ENCODE measurements at regions not wholly inside any gene's neighbourhood (a gene's known extent, or its start where the extent isn't known, plus 50 kb on each side); places are given as distances from the start of the nearest gene placed in this dataset.

- CTCF ChIA-PET = interaction anchor here (1.0 to 1.4 kb wide), 2 partner anchors 31 to 366 kb away, joined by 4 read pairs; no protein-coding TSS in a partner anchor
- DNase-seq (no peak), ATAC-seq (no peak)
- POLR2A ChIA-PET = no interaction called here
- H3K4me3 Mint-ChIP-seq = no peak overlapping the region
- peaks cover 31% of the 10 kb centered on the region for H3K27me3 Mint-ChIP-seq (ENCODE audit: low read depth)
- no peaks in the 10 kb centered on the region for H3K4me1 Mint-ChIP-seq (ENCODE audit: low read depth)
- no peaks in the 10 kb centered on the region for H3K36me3 Mint-ChIP-seq (ENCODE audit: low read depth)
- H3K27ac Mint-ChIP-seq = no peak overlapping the region
- no peaks in the 10 kb centered on the region for H3K9me3 Mint-ChIP-seq (ENCODE audit: insufficient read depth)
These were observed 89.5 kb downstream of the RPL22L1 start for GRCh38 chr3:170780471-170780870.

- CTCF ChIA-PET = no interaction called here
- Mint-ChIP-seq H3K9me3 (ENCODE audit: insufficient read depth) (no peaks in the 10 kb centered on the region), H3K27me3 (ENCODE audit: low read depth) (peaks cover 24% of the 10 kb centered on the region), H3K4me3 (no peak overlapping the region), H3K36me3 (ENCODE audit: low read depth) (no peaks in the 10 kb centered on the region), H3K4me1 (ENCODE audit: low read depth) (no peaks in the 10 kb centered on the region), H3K27ac (no peak overlapping the region)
- POLR2A ChIA-PET = no interaction called here
- ATAC-seq = no peak
- DNase-seq = no peak
These were observed 91.5 kb downstream of the RPL22L1 start for GRCh38 chr3:170778240-170779217.

GRCh38 chr3:170777564-170777926 is 92.5 kb downstream of the RPL22L1 start:
- Mint-ChIP-seq H3K4me3 (no peak overlapping the region), H3K36me3 (ENCODE audit: low read depth) (no peaks in the 10 kb centered on the region), H3K9me3 (ENCODE audit: insufficient read depth) (no peaks in the 10 kb centered on the region), H3K27ac (no peak overlapping the region), H3K27me3 (ENCODE audit: low read depth) (peaks cover 19% of the 10 kb centered on the region), H3K4me1 (ENCODE audit: low read depth) (no peaks in the 10 kb centered on the region)
- ChIA-PET CTCF (no interaction called here), POLR2A (no interaction called here)
- no peak for ATAC-seq
- DNase-seq = no peak

- ATAC-seq (no peak), DNase-seq (no peak)
- H3K27me3 Mint-ChIP-seq (ENCODE audit: low read depth) = peaks cover 16% of the 10 kb centered on the region
- no peak overlapping the region for H3K4me3 Mint-ChIP-seq
- H3K9me3 Mint-ChIP-seq (ENCODE audit: insufficient read depth) = no peaks in the 10 kb centered on the region
- CTCF ChIA-PET = no interaction called here
- H3K27ac Mint-ChIP-seq = no peak overlapping the region
- no peaks in the 10 kb centered on the region for H3K4me1 Mint-ChIP-seq (ENCODE audit: low read depth)
- POLR2A ChIA-PET = no interaction called here
- H3K36me3 Mint-ChIP-seq (ENCODE audit: low read depth) = no peaks in the 10 kb centered on the region
These were observed 93.0 kb downstream of the RPL22L1 start for GRCh38 chr3:170776887-170777563.

- H3K36me3 Mint-ChIP-seq (ENCODE audit: low read depth) = no peaks in the 10 kb centered on the region
- H3K4me1 Mint-ChIP-seq (ENCODE audit: low read depth) = peaks cover under 1% of the 10 kb centered on the region
- no peak overlapping the region for H3K4me3 Mint-ChIP-seq
- peaks cover 8% of the 10 kb centered on the region for H3K27me3 Mint-ChIP-seq (ENCODE audit: low read depth)
- no peaks in the 10 kb centered on the region for H3K9me3 Mint-ChIP-seq (ENCODE audit: insufficient read depth)
- DNase-seq = no peak
- ChIA-PET CTCF (interaction anchor here (1.3 kb wide), 1 partner anchor 37 kb away, joined by 4 read pairs; no protein-coding TSS in a partner anchor), POLR2A (no interaction called here)
- ATAC-seq = no peak
- no peak overlapping the region for H3K27ac Mint-ChIP-seq
These were observed 96.1 kb downstream of the RPL22L1 start for GRCh38 chr3:170773682-170774425.

GRCh38 chr3:170772175-170772574 is 97.8 kb downstream of the RPL22L1 start:
- Mint-ChIP-seq H3K4me3 (no peak overlapping the region), H3K27ac (no peak overlapping the region), H3K36me3 (ENCODE audit: low read depth) (no peaks in the 10 kb centered on the region), H3K9me3 (ENCODE audit: insufficient read depth) (no peaks in the 10 kb centered on the region), H3K27me3 (ENCODE audit: low read depth) (peaks cover 6% of the 10 kb centered on the region), H3K4me1 (ENCODE audit: low read depth) (peaks cover 5% of the 10 kb centered on the region)
- DNase-seq (no peak), ATAC-seq (no peak)
- ChIA-PET CTCF (no interaction called here), POLR2A (no interaction called here)

- no peak overlapping the region for H3K27ac Mint-ChIP-seq
These were observed 101.6 kb downstream of the RPL22L1 start for GRCh38 chr3:170768334-170768801.

GRCh38 chr3:170767576-170767941 is 102.4 kb downstream of the RPL22L1 start:
- H3K27me3 Mint-ChIP-seq (ENCODE audit: low read depth) = peaks cover 4% of the 10 kb centered on the region
- H3K4me3 Mint-ChIP-seq = no peak overlapping the region
- no peak for ATAC-seq
- DNase-seq = no peak
- no peaks in the 10 kb centered on the region for H3K36me3 Mint-ChIP-seq (ENCODE audit: low read depth)
- H3K27ac Mint-ChIP-seq = no peak overlapping the region
- CTCF ChIA-PET = no interaction called here
- H3K4me1 Mint-ChIP-seq (ENCODE audit: low read depth) = peaks cover 5% of the 10 kb centered on the region
- no peaks in the 10 kb centered on the region for H3K9me3 Mint-ChIP-seq (ENCODE audit: insufficient read depth)
- POLR2A ChIA-PET = no interaction called here

More at GRCh38 chr3:170768334-170768801, 101.6 kb downstream of the RPL22L1 start:
- ATAC-seq (no peak), DNase-seq (no peak)
- CTCF ChIA-PET = no interaction called here
- Mint-ChIP-seq H3K4me3 (no peak overlapping the region), H3K27me3 (ENCODE audit: low read depth) (peaks cover 4% of the 10 kb centered on the region), H3K9me3 (ENCODE audit: insufficient read depth) (no peaks in the 10 kb centered on the region), H3K36me3 (ENCODE audit: low read depth) (no peaks in the 10 kb centered on the region), H3K4me1 (ENCODE audit: low read depth) (peaks cover 5% of the 10 kb centered on the region)
- POLR2A ChIA-PET = no interaction called here

- no peak overlapping the region for H3K4me3 Mint-ChIP-seq
- H3K4me1 Mint-ChIP-seq (ENCODE audit: low read depth) = peaks cover 5% of the 10 kb centered on the region
- H3K36me3 Mint-ChIP-seq (ENCODE audit: low read depth) = no peaks in the 10 kb centered on the region
- CTCF ChIA-PET = no interaction called here
- DNase-seq (no peak), ATAC-seq (no peak)
- no peaks in the 10 kb centered on the region for H3K9me3 Mint-ChIP-seq (ENCODE audit: insufficient read depth)
- peaks cover 4% of the 10 kb centered on the region for H3K27me3 Mint-ChIP-seq (ENCODE audit: low read depth)
- POLR2A ChIA-PET = no interaction called here
- H3K27ac Mint-ChIP-seq = no peak overlapping the region
These were observed 103.0 kb downstream of the RPL22L1 start for GRCh38 chr3:170766823-170767575.

- peaks cover 5% of the 10 kb centered on the region for H3K4me1 Mint-ChIP-seq (ENCODE audit: low read depth)
- ChIA-PET CTCF (no interaction called here), POLR2A (no interaction called here)
- no peaks in the 10 kb centered on the region for H3K9me3 Mint-ChIP-seq (ENCODE audit: insufficient read depth)
- no peak overlapping the region for H3K4me3 Mint-ChIP-seq
- no peak for DNase-seq
- H3K36me3 Mint-ChIP-seq (ENCODE audit: low read depth) = no peaks in the 10 kb centered on the region
- no peak overlapping the region for H3K27ac Mint-ChIP-seq
- no peak for ATAC-seq
- H3K27me3 Mint-ChIP-seq (ENCODE audit: low read depth) = peaks cover 4% of the 10 kb centered on the region
These were observed 103.7 kb downstream of the RPL22L1 start for GRCh38 chr3:170766253-170766652.

- CTCF ChIA-PET = no interaction called here
- no peaks in the 10 kb centered on the region for H3K36me3 Mint-ChIP-seq (ENCODE audit: low read depth)
- peaks cover 4% of the 10 kb centered on the region for H3K27me3 Mint-ChIP-seq (ENCODE audit: low read depth)
- no peaks in the 10 kb centered on the region for H3K9me3 Mint-ChIP-seq (ENCODE audit: insufficient read depth)
- POLR2A ChIA-PET = no interaction called here
- DNase-seq = no peak
- no peak overlapping the region for H3K27ac Mint-ChIP-seq
- no peak for ATAC-seq
- peaks cover 5% of the 10 kb centered on the region for H3K4me1 Mint-ChIP-seq (ENCODE audit: low read depth)
- no peak overlapping the region for H3K4me3 Mint-ChIP-seq
These were observed 104.4 kb downstream of the RPL22L1 start for GRCh38 chr3:170765419-170766078.

All from activated CD8-positive, alpha-beta T cell treated with anti-CD3 and anti-CD28 coated beads, Interleukin-2, amount 10 ng/mL, durations not matched to agents 7 days and 5 days (primary cell).